Sigmoid colon (tissue), 4 donors: ENCODE measurements at regions not wholly inside any gene's neighbourhood (a gene's known extent, or its start where the extent isn't known, plus 50 kb on each side); places are given as distances from the start of the nearest gene placed in this dataset.

ENCODE experiments used
- EP300 ChIP-seq, 4 donors: sonication (generic); formaldehyde crosslinking; IDR thresholded peaks; one replicate each; pipeline ENCODE4 v1.6.1; 2017; ENCODE audit warnings: antibody characterized with exemption in 4 of 4
- POLR2A ChIP-seq, 2 donors: fragments of 450-650 bp; IDR thresholded peaks; one replicate each; pipeline ENCODE4 v1.6.1; 2016; ENCODE audit warnings: antibody characterized with exemption in 2 of 2, mild to moderate bottlenecking in 2 of 2, moderate library complexity in 2 of 2
- POLR2AphosphoS5 ChIP-seq, 4 donors: sonication (generic); formaldehyde crosslinking; IDR thresholded peaks; one replicate each; pipeline ENCODE4 v1.6.1; 2017; ENCODE audit warnings: antibody characterized with exemption in 4 of 4
- TF ChIP-seq, protein P1 (sequence below), 4 experiments: fragments of 450-650 bp in 3 of 4; fragments of 200-600 bp in 1 of 4; IDR thresholded peaks; one replicate each; pipeline ENCODE4 v1.5.1; 2016 to 2019; ENCODE audit warnings: antibody characterized with exemption in 4 of 4, mild to moderate bottlenecking in 3 of 4, moderate library complexity in 2 of 4

DNA sequence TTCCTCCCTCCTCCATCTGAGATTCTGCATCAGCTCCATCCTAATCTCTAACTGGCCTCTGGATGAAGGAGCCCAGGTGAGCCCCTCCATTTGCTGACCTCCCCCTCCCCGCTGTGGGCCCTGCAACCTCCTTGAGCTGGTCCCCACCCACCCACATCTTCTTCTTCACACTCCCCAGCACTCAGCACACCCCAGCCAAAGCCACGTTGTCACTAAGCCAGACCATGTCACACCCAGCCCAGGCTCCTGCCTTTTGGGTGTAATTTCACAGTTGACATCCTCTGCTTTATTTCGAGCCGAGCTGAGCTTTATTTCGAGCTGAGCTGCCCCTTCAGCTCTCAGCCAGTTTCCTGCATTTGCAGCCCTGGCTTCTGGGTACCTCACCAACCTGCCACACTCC lies 282.7 kb upstream of the TNRC6C start:
- TF ChIP-seq, protein P1, sequence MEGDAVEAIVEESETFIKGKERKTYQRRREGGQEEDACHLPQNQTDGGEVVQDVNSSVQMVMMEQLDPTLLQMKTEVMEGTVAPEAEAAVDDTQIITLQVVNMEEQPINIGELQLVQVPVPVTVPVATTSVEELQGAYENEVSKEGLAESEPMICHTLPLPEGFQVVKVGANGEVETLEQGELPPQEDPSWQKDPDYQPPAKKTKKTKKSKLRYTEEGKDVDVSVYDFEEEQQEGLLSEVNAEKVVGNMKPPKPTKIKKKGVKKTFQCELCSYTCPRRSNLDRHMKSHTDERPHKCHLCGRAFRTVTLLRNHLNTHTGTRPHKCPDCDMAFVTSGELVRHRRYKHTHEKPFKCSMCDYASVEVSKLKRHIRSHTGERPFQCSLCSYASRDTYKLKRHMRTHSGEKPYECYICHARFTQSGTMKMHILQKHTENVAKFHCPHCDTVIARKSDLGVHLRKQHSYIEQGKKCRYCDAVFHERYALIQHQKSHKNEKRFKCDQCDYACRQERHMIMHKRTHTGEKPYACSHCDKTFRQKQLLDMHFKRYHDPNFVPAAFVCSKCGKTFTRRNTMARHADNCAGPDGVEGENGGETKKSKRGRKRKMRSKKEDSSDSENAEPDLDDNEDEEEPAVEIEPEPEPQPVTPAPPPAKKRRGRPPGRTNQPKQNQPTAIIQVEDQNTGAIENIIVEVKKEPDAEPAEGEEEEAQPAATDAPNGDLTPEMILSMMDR (IDR thresholded peaks at IDR 0.05), result no peak
- TF ChIP-seq POLR2A (IDR thresholded peaks at IDR 0.05) (no peak), EP300 (IDR thresholded peaks at IDR 0.05) (no peak), POLR2AphosphoS5 (IDR thresholded peaks at IDR 0.05) (no peak)
